A549 (cell line): ENCODE measurements at regions not wholly inside any gene's neighbourhood (a gene's known extent, or its start where the extent isn't known, plus 50 kb on each side); places are given as distances from the start of the nearest gene placed in this dataset.

Experiments used
- ATAC-seq, 2 experiments: fragments of 200-7000 bp in 1 of 2; fragments of >200 bp in 1 of 2; cut with Nextera tagmentation in 1 of 2; cut with Tn5 transposase in 1 of 2; 3 replicates each; pipeline versions ENCODE4 v1.8.0 to v1.9.1; 2018 to 2020; ENCODE audit warnings: mild to moderate bottlenecking in 1 of 2, moderate library complexity in 1 of 2
- CTCF ChIA-PET: fragments of 300-600 bp; sonication (Branson Sonifier 250); formaldehyde crosslinking; extraction: SDS; loops from one replicate; lab custom pipeline; 2021; ENCODE audit warnings: antibody characterized with exemption, inconsistent platforms; lab: Yijun Ruan, JAX
- POLR2A ChIA-PET: fragments of 350-600 bp; formaldehyde crosslinking; extraction: SDS; loops from one replicate; lab custom pipeline; 2021; ENCODE audit warnings: antibody characterized with exemption, inconsistent platforms; lab: Yijun Ruan, JAX
- DNase-seq, 2 experiments: peaks; one replicate each; pipeline versions ENCODE4 v3.0.0 to v3.0.0-alpha.2; 2011 to 2016; ENCODE audit warnings: low read depth in 1 of 2, low spot score in 1 of 2
- FAIRE-seq: peaks from 2 replicates; lab custom pipeline; 2011; peaks lifted over from hg19 to GRCh38; lab: Jason Lieb, UNC
- H3K27ac ChIP-seq, 2 experiments: fragments of >200 bp; sonication (Bioruptor Twin); formaldehyde crosslinking; 3 replicates each; pipeline ENCODE4 v1.5.1; 2016 to 2017
- H3K4me1 ChIP-seq: fragments of >200 bp; sonication (Bioruptor Twin); formaldehyde crosslinking; 3 replicates; pipeline ENCODE4 v1.6.1; 2016
- H3K4me2 ChIP-seq: fragments of >200 bp; sonication (Bioruptor Twin); formaldehyde crosslinking; 3 replicates; pipeline ENCODE4 v1.6.1; 2016
- H3K4me3 ChIP-seq: fragments of >200 bp; sonication (Bioruptor Twin); formaldehyde crosslinking; 3 replicates; pipeline ENCODE4 v1.5.1; 2016
- H3K9me3 ChIP-seq: fragments of >200 bp; sonication (Bioruptor Twin); formaldehyde crosslinking; 3 replicates; pipeline ENCODE4 v1.6.1; 2016
- BHLHE40 ChIP-seq: IDR thresholded peaks from 2 replicates; pipeline ENCODE4 v1.6.1; 2012; ENCODE audit warnings: low read depth, low read length, inconsistent platforms
- CBX8 ChIP-seq: fragments of 200-600 bp; sonication (generic); IDR thresholded peaks from 2 replicates; pipeline ENCODE4 v1.6.1; 2016
- CEBPB ChIP-seq, 2 experiments: fragments of >200 bp in 1 of 2; sonication (Bioruptor Twin) in 1 of 2; formaldehyde crosslinking in 1 of 2; IDR thresholded peaks; 2 replicates each; pipeline ENCODE4 v1.6.1; 2012 to 2016
- FOSL2 ChIP-seq, 2 experiments: fragments of 450-650 bp in 1 of 2; fragments of >200 bp in 1 of 2; sonication (Bioruptor Twin) in 1 of 2; formaldehyde crosslinking; IDR thresholded peaks; 2 replicates each; pipeline versions ENCODE4 v1.5.0 to v1.6.1; 2016 to 2020; ENCODE audit warnings: mild to moderate bottlenecking in 1 of 2, moderate library complexity in 1 of 2
- FOXS1 ChIP-seq: fragments of 250-450 bp; sonication (Bioruptor Pico); IDR thresholded peaks from 2 replicates; pipeline ENCODE4 v1.5.0; 2020; ENCODE audit warnings: mild to moderate bottlenecking, moderate library complexity
- HDAC2 ChIP-seq: fragments of 200-600 bp; sonication (generic); IDR thresholded peaks from 2 replicates; pipeline ENCODE4 v1.6.1; 2016
- HOXA7 ChIP-seq: fragments of 250-450 bp; sonication (Bioruptor Pico); IDR thresholded peaks from 2 replicates; pipeline ENCODE4 v1.5.0; 2020; ENCODE audit warnings: mild to moderate bottlenecking, moderate library complexity
- JUN ChIP-seq, 2 experiments: fragments of >200 bp; sonication (Bioruptor Twin); formaldehyde crosslinking; IDR thresholded peaks; 2 replicates in 1 of 2; 3 replicates in 1 of 2; pipeline ENCODE4 v1.6.1; 2016 to 2017
- JUNB ChIP-seq: fragments of >200 bp; sonication (Bioruptor Twin); formaldehyde crosslinking; IDR thresholded peaks from 2 replicates; pipeline ENCODE4 v1.6.1; 2016
- MYC ChIP-seq: IDR thresholded peaks from 2 replicates; pipeline ENCODE4 v1.6.1; 2012; ENCODE audit warnings: mild to moderate bottlenecking, inconsistent platforms, low read length, improper control_type of control experiment, borderline replicate concordance
- NPAS2 ChIP-seq: fragments of 250-450 bp; sonication (Bioruptor Pico); IDR thresholded peaks from 2 replicates; pipeline ENCODE4 v1.8.0; 2022; ENCODE audit warnings: mild to moderate bottlenecking, moderate library complexity, borderline replicate concordance
- RARB ChIP-seq: fragments of 250-450 bp; sonication (Bioruptor Pico); IDR thresholded peaks from 2 replicates; pipeline ENCODE4 v1.8.0; 2021; ENCODE audit warnings: mild to moderate bottlenecking, moderate library complexity
- RNF2 ChIP-seq: fragments of 200-600 bp; sonication (generic); IDR thresholded peaks from 2 replicates; pipeline ENCODE4 v1.6.1; 2016; ENCODE audit warnings: low read depth, mild to moderate bottlenecking, antibody characterized with exemption, moderate library complexity, borderline replicate concordance
- SREBF2 ChIP-seq: fragments of 450-650 bp; IDR thresholded peaks from 2 replicates; pipeline ENCODE4 v1.6.1; 2014; ENCODE audit warnings: mild to moderate bottlenecking, moderate library complexity
- ZC3H11A ChIP-seq: fragments of 450-650 bp; IDR thresholded peaks from 2 replicates; pipeline ENCODE4 v1.6.1; 2014; ENCODE audit warnings: antibody characterized with exemption, mild to moderate bottlenecking
- ZNF302 ChIP-seq: fragments of 250-450 bp; sonication (Bioruptor Pico); IDR thresholded peaks from 2 replicates; pipeline ENCODE4 v1.9.0; 2021; ENCODE audit warnings: inconsistent platforms, mild to moderate bottlenecking, moderate library complexity
- WGBS: methylation state at CpG from one replicate; pipeline ENCODE4 v1.1.6; 2017; ENCODE audit errors: missing lambda C conversion rate; 5-methylcytosine and 5-hydroxymethylcytosine counted together
- TF ChIP-seq, protein P1 (sequence below): fragments of >200 bp; sonication (Bioruptor Twin); formaldehyde crosslinking; IDR thresholded peaks from 3 replicates; pipeline ENCODE4 v1.6.1; 2016
- TF ChIP-seq, protein P2 (sequence below): fragments of 250-450 bp; sonication (Bioruptor Pico); IDR thresholded peaks from 2 replicates; pipeline ENCODE4 v1.5.0; 2020; ENCODE audit warnings: low read depth, mild to moderate bottlenecking, moderate library complexity
- TF ChIP-seq, protein P3 (sequence below): IDR thresholded peaks from 2 replicates; pipeline ENCODE4 v1.6.1; 2012
- TF ChIP-seq, protein P4 (sequence below): IDR thresholded peaks from 2 replicates; pipeline ENCODE4 v1.6.1; 2012
- TF ChIP-seq, protein P5 (sequence below): fragments of >200 bp; sonication (Bioruptor Twin); formaldehyde crosslinking; IDR thresholded peaks from 3 replicates; pipeline ENCODE4 v1.5.1; 2016

DNA sequence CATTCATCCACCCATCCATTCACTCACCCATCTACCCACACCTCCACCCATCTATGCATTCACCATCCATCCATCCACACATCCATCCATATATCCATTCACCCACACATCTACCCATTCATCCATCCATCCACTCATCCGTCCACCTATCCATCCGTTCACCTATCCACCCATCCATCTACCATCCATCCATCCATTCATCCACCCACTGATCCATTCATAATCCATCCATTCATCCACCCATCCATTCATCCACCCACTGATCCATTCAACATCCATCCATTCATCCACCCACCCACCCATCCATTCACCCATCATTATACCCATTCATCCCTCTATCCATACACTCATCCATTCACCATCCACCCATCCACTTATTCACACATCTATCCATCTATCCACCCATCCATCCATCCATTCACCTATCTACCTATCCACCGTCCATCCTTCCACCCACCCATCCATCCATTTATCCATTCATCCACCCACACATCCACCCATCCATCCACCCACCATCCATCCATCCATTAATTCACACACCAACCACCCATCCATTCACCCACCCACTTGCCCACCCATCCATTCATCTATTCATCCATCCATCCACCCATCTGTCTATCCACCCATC, 336.5 kb upstream of the IRX4 start:
- no peak overlapping the region for H3K4me2 ChIP-seq
- ATAC-seq (no peak), FAIRE-seq (no peak), DNase-seq (no peak)
- CTCF ChIA-PET: interaction anchor here (3.2 kb wide), 1 partner anchor 12 kb away, joined by 9 read pairs; no protein-coding TSS in a partner anchor
- 4% methylated on average over 3 of the region's 3 CpGs for WGBS
- POLR2A ChIA-PET: no interaction called here
- H3K9me3 ChIP-seq: no peaks in the 10 kb centered on the region
- no peak overlapping the region for H3K27ac ChIP-seq
- no peak overlapping the region for H3K4me3 ChIP-seq
- H3K4me1 ChIP-seq: no peaks in the 10 kb centered on the region
- no peak for TF ChIP-seq MYC
- TF ChIP-seq RARB (CRISPR knock-in tag): no peak
- TF ChIP-seq ZC3H11A: no peak
- TF ChIP-seq ZNF302 (CRISPR knock-in tag): no peak
- no peak for TF ChIP-seq CEBPB (IDR thresholded peaks at IDR 0.05)
- TF ChIP-seq NPAS2 (CRISPR knock-in tag): no peak
- no peak for TF ChIP-seq FOSL2 (IDR thresholded peaks at IDR 0.05)
- no peak for TF ChIP-seq FOSL2 (CRISPR knock-in tag; IDR thresholded peaks at IDR 0.05)
- TF ChIP-seq BHLHE40: no peak
- TF ChIP-seq, protein P1, sequence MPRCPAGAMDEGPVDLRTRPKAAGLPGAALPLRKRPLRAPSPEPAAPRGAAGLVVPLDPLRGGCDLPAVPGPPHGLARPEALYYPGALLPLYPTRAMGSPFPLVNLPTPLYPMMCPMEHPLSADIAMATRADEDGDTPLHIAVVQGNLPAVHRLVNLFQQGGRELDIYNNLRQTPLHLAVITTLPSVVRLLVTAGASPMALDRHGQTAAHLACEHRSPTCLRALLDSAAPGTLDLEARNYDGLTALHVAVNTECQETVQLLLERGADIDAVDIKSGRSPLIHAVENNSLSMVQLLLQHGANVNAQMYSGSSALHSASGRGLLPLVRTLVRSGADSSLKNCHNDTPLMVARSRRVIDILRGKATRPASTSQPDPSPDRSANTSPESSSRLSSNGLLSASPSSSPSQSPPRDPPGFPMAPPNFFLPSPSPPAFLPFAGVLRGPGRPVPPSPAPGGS: no peak
- no peak for TF ChIP-seq JUNB
- TF ChIP-seq HDAC2: no peak
- TF ChIP-seq, protein P2, sequence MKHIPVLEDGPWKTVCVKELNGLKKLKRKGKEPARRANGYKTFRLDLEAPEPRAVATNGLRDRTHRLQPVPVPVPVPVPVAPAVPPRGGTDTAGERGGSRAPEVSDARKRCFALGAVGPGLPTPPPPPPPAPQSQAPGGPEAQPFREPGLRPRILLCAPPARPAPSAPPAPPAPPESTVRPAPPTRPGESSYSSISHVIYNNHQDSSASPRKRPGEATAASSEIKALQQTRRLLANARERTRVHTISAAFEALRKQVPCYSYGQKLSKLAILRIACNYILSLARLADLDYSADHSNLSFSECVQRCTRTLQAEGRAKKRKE (CRISPR knock-in tag): no peak
- no peak for TF ChIP-seq HOXA7 (CRISPR knock-in tag)
- TF ChIP-seq JUN (IDR thresholded peaks at IDR 0.05): no peak
- TF ChIP-seq CBX8: no peak
- TF ChIP-seq, protein P3, sequence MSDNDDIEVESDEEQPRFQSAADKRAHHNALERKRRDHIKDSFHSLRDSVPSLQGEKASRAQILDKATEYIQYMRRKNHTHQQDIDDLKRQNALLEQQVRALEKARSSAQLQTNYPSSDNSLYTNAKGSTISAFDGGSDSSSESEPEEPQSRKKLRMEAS: no peak
- no peak for TF ChIP-seq SREBF2
- TF ChIP-seq, protein P4, sequence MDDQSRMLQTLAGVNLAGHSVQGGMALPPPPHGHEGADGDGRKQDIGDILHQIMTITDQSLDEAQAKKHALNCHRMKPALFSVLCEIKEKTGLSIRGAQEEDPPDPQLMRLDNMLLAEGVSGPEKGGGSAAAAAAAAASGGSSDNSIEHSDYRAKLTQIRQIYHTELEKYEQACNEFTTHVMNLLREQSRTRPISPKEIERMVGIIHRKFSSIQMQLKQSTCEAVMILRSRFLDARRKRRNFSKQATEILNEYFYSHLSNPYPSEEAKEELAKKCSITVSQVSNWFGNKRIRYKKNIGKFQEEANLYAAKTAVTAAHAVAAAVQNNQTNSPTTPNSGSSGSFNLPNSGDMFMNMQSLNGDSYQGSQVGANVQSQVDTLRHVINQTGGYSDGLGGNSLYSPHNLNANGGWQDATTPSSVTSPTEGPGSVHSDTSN: no peak
- no peak for TF ChIP-seq RNF2
- no peak for TF ChIP-seq FOXS1 (CRISPR knock-in tag)

DNA sequence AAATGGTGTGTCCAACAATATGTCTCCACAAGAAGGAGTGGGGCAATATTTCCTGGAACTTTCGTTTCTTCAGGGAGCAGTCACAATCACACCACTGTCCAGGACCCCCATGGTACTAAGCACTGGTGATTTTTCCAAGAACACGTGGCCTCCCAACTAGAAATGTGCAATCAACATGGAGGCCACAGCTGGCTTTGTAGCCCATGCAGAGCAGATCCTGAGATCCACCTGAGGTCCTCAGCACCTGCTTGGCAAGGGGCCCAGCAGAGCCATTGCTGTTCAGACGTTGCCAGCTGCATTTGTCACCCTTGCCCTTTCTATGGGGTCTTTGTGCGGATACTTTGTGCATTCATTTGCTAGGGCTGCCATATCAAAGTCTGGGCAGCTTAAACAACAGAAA, 334.5 kb upstream of the IRX4 start:
- H3K9me3 ChIP-seq: no peaks in the 10 kb centered on the region
- no peaks in the 10 kb centered on the region for H3K4me1 ChIP-seq
- no peak overlapping the region for H3K4me3 ChIP-seq
- TF ChIP-seq, protein P5, sequence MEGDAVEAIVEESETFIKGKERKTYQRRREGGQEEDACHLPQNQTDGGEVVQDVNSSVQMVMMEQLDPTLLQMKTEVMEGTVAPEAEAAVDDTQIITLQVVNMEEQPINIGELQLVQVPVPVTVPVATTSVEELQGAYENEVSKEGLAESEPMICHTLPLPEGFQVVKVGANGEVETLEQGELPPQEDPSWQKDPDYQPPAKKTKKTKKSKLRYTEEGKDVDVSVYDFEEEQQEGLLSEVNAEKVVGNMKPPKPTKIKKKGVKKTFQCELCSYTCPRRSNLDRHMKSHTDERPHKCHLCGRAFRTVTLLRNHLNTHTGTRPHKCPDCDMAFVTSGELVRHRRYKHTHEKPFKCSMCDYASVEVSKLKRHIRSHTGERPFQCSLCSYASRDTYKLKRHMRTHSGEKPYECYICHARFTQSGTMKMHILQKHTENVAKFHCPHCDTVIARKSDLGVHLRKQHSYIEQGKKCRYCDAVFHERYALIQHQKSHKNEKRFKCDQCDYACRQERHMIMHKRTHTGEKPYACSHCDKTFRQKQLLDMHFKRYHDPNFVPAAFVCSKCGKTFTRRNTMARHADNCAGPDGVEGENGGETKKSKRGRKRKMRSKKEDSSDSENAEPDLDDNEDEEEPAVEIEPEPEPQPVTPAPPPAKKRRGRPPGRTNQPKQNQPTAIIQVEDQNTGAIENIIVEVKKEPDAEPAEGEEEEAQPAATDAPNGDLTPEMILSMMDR: no peak
- TF ChIP-seq, all 56 proteins: peak for 0
- DNase-seq (no peak), ATAC-seq (no peak), FAIRE-seq (no peak)
- ChIA-PET POLR2A (no interaction called here), CTCF (no interaction called here)
- WGBS: 10% methylated on average over 4 of the region's 4 CpGs
- Histone ChIP-seq H3K4me2 (no peak overlapping the region), H3K27ac (no peak overlapping the region)
